Epithelial cell of esophagus (primary cell): ENCODE measurements at regions not wholly inside any gene's neighbourhood (a gene's known extent, or its start where the extent isn't known, plus 50 kb on each side); places are given as distances from the start of the nearest gene placed in this dataset.

Source experiments
- DNase-seq: peaks from one replicate; pipeline ENCODE4 v3.0.0; 2010; ENCODE audit warnings: low read depth
- H3K4me3 ChIP-seq: 2 replicates; pipeline ENCODE4 v1.5.1; 2011; ENCODE audit warnings: mild to moderate bottlenecking, low read length, control low read depth
- CTCF ChIP-seq: IDR thresholded peaks from 2 replicates; pipeline ENCODE4 v1.5.1; 2011; ENCODE audit warnings: low read depth, mild to moderate bottlenecking, low read length, control low read depth, inconsistent platforms; ENCODE audit not compliant: insufficient read depth; ENCODE audit errors: missing control alignments

DNA sequence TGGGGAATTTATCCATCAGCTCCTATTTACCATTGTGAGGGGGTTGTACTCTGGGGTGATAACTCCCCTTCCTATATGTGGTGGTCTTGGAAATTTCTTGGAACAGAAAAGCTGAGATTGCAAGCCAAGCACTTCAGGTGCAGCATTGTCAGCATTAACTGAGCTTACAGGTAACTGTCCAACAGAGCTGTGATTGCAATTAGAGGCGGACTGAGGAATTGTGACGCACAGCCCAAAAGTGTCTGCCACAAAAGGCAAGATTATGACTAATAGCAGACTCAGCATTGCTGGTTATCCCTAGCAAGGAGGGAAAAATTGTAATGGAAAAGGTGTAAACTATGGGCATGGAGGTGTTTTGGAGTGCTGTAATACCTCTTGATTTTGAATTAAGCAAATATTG is 126.1 kb upstream of the AGR3 start:
- H3K4me3 ChIP-seq, result no peak overlapping the region
- DNase-seq, result peak; percentile 93
- TF ChIP-seq CTCF, result no peak

- peak; percentile 63 for DNase-seq
- TF ChIP-seq CTCF, result peak; percentile 35
- H3K4me3 ChIP-seq, result no peak overlapping the region
Observed at GRCh38 chr7:17009007-17009719, 127.4 kb upstream of the AGR3 start.

- no peak for TF ChIP-seq CTCF
- DNase-seq, result no peak
- no peak overlapping the region for H3K4me3 ChIP-seq
Observed at GRCh38 chr7:17009933-17010332, 128.2 kb upstream of the AGR3 start.

DNA sequence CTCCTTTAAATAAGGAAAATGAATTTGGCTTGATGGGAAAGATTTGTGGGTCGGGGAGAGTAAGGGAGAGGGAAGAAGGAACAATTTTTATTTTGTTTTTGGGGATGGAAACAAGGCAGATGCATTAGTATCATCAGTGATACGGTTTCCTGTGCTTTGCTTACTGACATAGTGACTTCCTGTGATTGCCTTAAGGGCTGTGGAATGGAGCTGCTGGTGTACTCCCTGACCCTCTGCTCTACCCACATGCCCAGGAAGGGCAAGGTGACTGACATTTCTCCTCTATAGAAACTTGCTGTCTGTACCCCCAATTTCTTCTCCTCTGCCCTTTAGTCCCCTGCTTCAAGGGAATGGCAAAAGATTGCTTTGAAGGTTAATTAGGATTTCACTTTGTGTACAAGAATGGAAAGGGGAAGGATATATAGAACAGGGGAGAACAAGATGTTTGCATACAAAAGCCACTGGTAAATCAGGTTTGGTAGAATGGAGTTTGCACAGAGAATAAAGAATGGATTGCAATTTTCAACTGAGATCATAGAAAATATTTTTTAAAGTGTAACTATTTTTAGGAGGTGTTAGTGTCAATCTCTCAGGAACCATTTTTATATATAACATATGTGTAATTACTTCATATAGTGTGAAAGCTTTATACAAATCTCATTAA is 129.0 kb upstream of the AGR3 start:
- TF ChIP-seq CTCF, result no peak
- no peak for DNase-seq
- H3K4me3 ChIP-seq, result no peak overlapping the region

DNA sequence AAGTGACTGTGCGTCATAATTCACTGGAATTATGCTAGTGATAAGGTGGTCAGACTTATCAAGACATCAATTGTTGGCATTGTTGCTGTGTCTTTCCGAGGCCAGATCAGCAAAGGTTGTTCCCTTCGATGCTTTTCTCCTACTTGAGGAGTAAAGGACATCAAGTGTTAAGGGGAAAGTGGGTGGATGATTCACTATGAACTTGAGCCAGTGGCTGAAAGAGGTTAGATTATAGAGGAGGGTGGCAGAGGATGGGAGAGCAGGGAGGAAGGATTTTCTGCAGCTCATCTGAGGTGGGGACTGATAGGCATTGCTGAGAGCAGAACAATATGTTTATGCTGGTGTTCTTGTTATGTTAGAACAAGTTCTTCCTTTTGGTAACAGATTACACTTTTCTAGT is 131.4 kb upstream of the AGR3 start:
- no peak for TF ChIP-seq CTCF
- H3K4me3 ChIP-seq, result no peak overlapping the region
- DNase-seq, result no peak

- H3K4me3 ChIP-seq, result no peak overlapping the region
- no peak for TF ChIP-seq CTCF
- no peak for DNase-seq
Observed at GRCh38 chr7:17014686-17015085, 132.9 kb upstream of the AGR3 start.
